ENCODE measurements at regions not wholly inside any gene's neighbourhood (a gene's known extent, or its start where the extent isn't known, plus 50 kb on each side); places are given as distances from the start of the nearest gene placed in this dataset.

- WGBS (ENCODE audit: insufficient coverage, insufficient replicate concordance, low lambda C conversion rate, missing lambda C conversion rate), result 26% methylated on average over 5 of the region's 5 CpGs
- Histone ChIP-seq H3K4me3 (no peak overlapping the region), H2AFZ (ENCODE audit: control insufficient read depth, low read depth, low read length) (no peak overlapping the region), H3K4me2 (ENCODE audit: control insufficient read depth, insufficient read depth) (no peak overlapping the region), H3K4me1 (ENCODE audit: control insufficient read depth, insufficient read depth, low read length) (peaks cover 13% of the 10 kb centered on the region), H3K9ac (ENCODE audit: control insufficient read depth, insufficient read depth, low read length) (no peak overlapping the region), H3K36me3 (ENCODE audit: control insufficient read depth in 2 of 2, insufficient read depth in 2 of 2, low read length in 1 of 2) (no peaks in the 10 kb centered on the region), H3K79me2 (ENCODE audit: control insufficient read depth, insufficient read depth, low read length) (no peaks in the 10 kb centered on the region), H3K9me3 (replicated peaks; ENCODE audit: control insufficient read depth, insufficient read depth, low read length) (no peaks in the 10 kb centered on the region), H4K20me1 (ENCODE audit: control insufficient read depth, insufficient read depth) (no peaks in the 10 kb centered on the region), H3K27me3 (replicated peaks in 1 of 2; ENCODE audit: control insufficient read depth in 2 of 2, insufficient read depth in 2 of 2, low read length in 1 of 2) (no peaks in the 10 kb centered on the region), H3K27ac (ENCODE audit: control insufficient read depth, insufficient read depth) (no peak overlapping the region)
- CTCF ChIA-PET, result interaction anchor here (1.4 kb wide), 1 partner anchor 56 kb away, joined by 3 read pairs; no protein-coding TSS in a partner anchor
- TF ChIP-seq NR2C2 (IDR thresholded peaks at IDR 0.05; ENCODE audit: borderline replicate concordance, control insufficient read depth, insufficient read length, low read depth) (no peak), MAX (IDR thresholded peaks at IDR 0.05; ENCODE audit: low read depth, low read length) (no peak), SPI1 (IDR thresholded peaks at IDR 0.05; ENCODE audit: borderline replicate concordance, insufficient read depth, low read depth, low read length) (peak; percentile 69)
- DNase-seq (ENCODE audit: low read depth, low spot score) (no peak), ATAC-seq (no peak), FAIRE-seq (no peak)
- BruUV-seq (replicated peaks), result no TSS peak
- intact Hi-C loops (cut with micrococcal nuclease; ENCODE audit: unreplicated experiment) (no loop called here), in situ Hi-C loops (cut with MboI) (no loop called here)
- RAD21 ChIA-PET (ENCODE audit: unreplicated experiment), result interaction anchor here (1.5 kb wide), 1 partner anchor 119 kb away, joined by 5 read pairs; no protein-coding TSS in a partner anchor
- POLR2A ChIA-PET, result no interaction called here
- SMC1A ChIA-PET (ENCODE audit: uncharacterized antibody, unreplicated experiment), result interaction anchor here (1.4 kb wide), 1 partner anchor 12 kb away, joined by 3 read pairs; no protein-coding TSS in a partner anchor
Observed at GRCh38 chr12:40565029-40565633, 127.1 kb upstream of the CNTN1 start.

GRCh38 chr12:40566271-40566670, 126.0 kb upstream of the CNTN1 start:
- H3K9me3 ChIP-seq (replicated peaks; ENCODE audit: control insufficient read depth, insufficient read depth, low read length), result no peaks in the 10 kb centered on the region
- no peaks in the 10 kb centered on the region for H3K27me3 ChIP-seq (replicated peaks in 1 of 2; ENCODE audit: control insufficient read depth in 2 of 2, insufficient read depth in 2 of 2, low read length in 1 of 2)
- DNase-seq (ENCODE audit: low read depth, low spot score), result no peak
- H3K4me1 ChIP-seq (ENCODE audit: control insufficient read depth, insufficient read depth, low read length), result peaks cover 6% of the 10 kb centered on the region
- WGBS (ENCODE audit: insufficient coverage, insufficient replicate concordance, low lambda C conversion rate, missing lambda C conversion rate), result 94% methylated on average over 1 of the region's 1 CpG
- H4K20me1 ChIP-seq (ENCODE audit: control insufficient read depth, insufficient read depth), result no peaks in the 10 kb centered on the region
- RAD21 ChIA-PET (ENCODE audit: unreplicated experiment), result no interaction called here
- no peak overlapping the region for H3K9ac ChIP-seq (ENCODE audit: control insufficient read depth, insufficient read depth, low read length)
- H2AFZ ChIP-seq (ENCODE audit: control insufficient read depth, low read depth, low read length), result no peak overlapping the region
- POLR2A ChIA-PET, result no interaction called here
- CTCF ChIA-PET, result interaction anchor here (1.1 to 1.3 kb wide), 2 partner anchors 14 to 36 kb away, joined by 3 read pairs; no protein-coding TSS in a partner anchor
- no peak overlapping the region for H3K4me2 ChIP-seq (ENCODE audit: control insufficient read depth, insufficient read depth)
- no peak for FAIRE-seq
- no peaks in the 10 kb centered on the region for H3K79me2 ChIP-seq (ENCODE audit: control insufficient read depth, insufficient read depth, low read length)
- SMC1A ChIA-PET (ENCODE audit: uncharacterized antibody, unreplicated experiment), result interaction anchor here (1.2 to 2.3 kb wide), 2 partner anchors 11 to 21 kb away, joined by 3 to 6 read pairs; no protein-coding TSS in a partner anchor
- H3K27ac ChIP-seq (ENCODE audit: control insufficient read depth, insufficient read depth), result no peak overlapping the region
- no peaks in the 10 kb centered on the region for H3K36me3 ChIP-seq (ENCODE audit: control insufficient read depth in 2 of 2, insufficient read depth in 2 of 2, low read length in 1 of 2)
- intact Hi-C loops (cut with micrococcal nuclease; ENCODE audit: unreplicated experiment) (no loop called here), in situ Hi-C loops (cut with MboI) (no loop called here)
- no peak overlapping the region for H3K4me3 ChIP-seq
- no TSS peak for BruUV-seq (replicated peaks)
- ATAC-seq, result no peak
- TF ChIP-seq SREBF2 (IDR thresholded peaks at IDR 0.05; ENCODE audit: low read length), result no peak
- no peak for TF ChIP-seq POU2F2 (IDR thresholded peaks at IDR 0.05; ENCODE audit: borderline replicate concordance, low read depth, low read length)
- no peak for TF ChIP-seq SUZ12 (IDR thresholded peaks at IDR 0.05; ENCODE audit: unreplicated experiment)
- TF ChIP-seq RAD21 (IDR thresholded peaks at IDR 0.05; ENCODE audit: insufficient read depth, low read depth, low read length), result no peak
- no peak for TF ChIP-seq BCLAF1 (IDR thresholded peaks at IDR 0.05)
- TF ChIP-seq CBX5 (IDR thresholded peaks at IDR 0.05; ENCODE audit: low read depth), result no peak
- no peak for TF ChIP-seq BACH1 (IDR thresholded peaks at IDR 0.05; ENCODE audit: borderline replicate concordance)
- TF ChIP-seq SKIL (IDR thresholded peaks at IDR 0.05; ENCODE audit: low read depth, poor library complexity, severe bottlenecking), result no peak

All from GM12878 (cell line).